SK-N-SH (cell line): ENCODE measurements at regions not wholly inside any gene's neighbourhood (a gene's known extent, or its start where the extent isn't known, plus 50 kb on each side); places are given as distances from the start of the nearest gene placed in this dataset.
"Not testable (repeated sequence)": the region's sequence is repeated elsewhere in the genome, so short reads cannot be mapped to it uniquely, and the experiment has no call there.

Experiments
- CTCF ChIA-PET: fragments of 300-600, 350-600 bp; formaldehyde crosslinking; extraction: SDS; loops from one replicate; lab custom pipeline; 2021; lab: Yijun Ruan, JAX
- POLR2A ChIA-PET: fragments of 350-600 bp; sonication (Branson Sonifier 250); formaldehyde crosslinking; extraction: SDS; loops from one replicate; lab custom pipeline; 2020; ENCODE audit warnings: antibody characterized with exemption, inconsistent platforms; lab: Yijun Ruan, JAX
- DNase-seq: peaks from one replicate; pipeline ENCODE4 v3.0.0; 2012
- H2AFZ ChIP-seq: fragments of 200-600 bp; sonication (generic); 2 replicates; pipeline ENCODE4 v1.8.1; 2016; ENCODE audit warnings: antibody characterized with exemption, mild to moderate bottlenecking, low read depth
- H3F3A ChIP-seq: fragments of 200-600 bp; sonication (generic); replicated peaks from 2 replicates; pipeline ENCODE3; 2016; ENCODE audit warnings: antibody characterized with exemption, mild to moderate bottlenecking; ENCODE audit not compliant: insufficient read depth
- H3K27ac ChIP-seq, 2 experiments: fragments of 200-500 bp in 1 of 2; fragments of 200-600 bp in 1 of 2; sonication (Bioruptor generic) in 1 of 2; sonication (generic), shearing (Covaris generic) in 1 of 2; 2 replicates each; pipeline versions ENCODE4 v1.5.1 to v1.6.1; 2014 to 2016; ENCODE audit warnings: low read depth in 2 of 2, inconsistent platforms in 1 of 2, low read length in 1 of 2, mild to moderate bottlenecking in 1 of 2, mixed read lengths in 1 of 2
- H3K27me3 ChIP-seq: fragments of 200-600 bp; sonication (generic), shearing (Covaris generic); 2 replicates; pipeline ENCODE4 v1.6.1; 2016; ENCODE audit warnings: mixed run types; ENCODE audit not compliant: insufficient read depth
- H3K36me3 ChIP-seq, 2 experiments: fragments of 200-500 bp in 1 of 2; fragments of 200-600 bp in 1 of 2; sonication (Bioruptor generic) in 1 of 2; sonication (generic) in 1 of 2; replicated peaks in 1 of 2; 2 replicates each; pipeline versions ENCODE3 to v1.5.1; 2014 to 2016; ENCODE audit warnings: low read length in 1 of 2, mild to moderate bottlenecking in 1 of 2; ENCODE audit not compliant: insufficient read depth in 2 of 2, control insufficient read depth in 1 of 2
- H3K4me1 ChIP-seq, 2 experiments: fragments of 200-500 bp in 1 of 2; fragments of 200-600 bp in 1 of 2; sonication (Bioruptor generic) in 1 of 2; sonication (generic), shearing (Covaris generic) in 1 of 2; 2 replicates each; pipeline versions ENCODE4 v1.5.1 to v1.6.1; 2014 to 2016; ENCODE audit warnings: low read depth in 1 of 2, low read length in 1 of 2, mixed run types in 1 of 2; ENCODE audit not compliant: insufficient read depth in 2 of 2, control insufficient read depth in 1 of 2
- H3K4me2 ChIP-seq: fragments of 200-600 bp; sonication (generic), shearing (Covaris generic); 2 replicates; pipeline ENCODE4 v1.6.1; 2017; ENCODE audit warnings: mixed run types
- H3K4me3 ChIP-seq, 2 experiments: fragments of 200-500 bp in 1 of 2; fragments of 200-600 bp in 1 of 2; sonication (Bioruptor generic) in 1 of 2; sonication (generic), shearing (Covaris generic) in 1 of 2; 2 replicates each; pipeline versions ENCODE4 v1.5.1 to v1.8.1; 2014 to 2016; ENCODE audit warnings: low read depth in 2 of 2, inconsistent platforms in 1 of 2, low read length in 1 of 2, mild to moderate bottlenecking in 1 of 2, mixed read lengths in 1 of 2, moderate library complexity in 1 of 2
- H3K79me2 ChIP-seq: fragments of 200-600 bp; sonication (generic); 2 replicates; pipeline ENCODE4 v1.8.1; 2017; ENCODE audit warnings: mild to moderate bottlenecking; ENCODE audit not compliant: insufficient read depth
- H3K9ac ChIP-seq: fragments of 200-600 bp; sonication (generic); 2 replicates; pipeline ENCODE4 v1.6.1; 2017; ENCODE audit warnings: mixed run types
- H3K9me2 ChIP-seq: fragments of 200-600 bp; sonication (generic); 2 replicates; pipeline ENCODE4 v1.6.1; 2017; ENCODE audit warnings: mixed run types
- H3K9me3 ChIP-seq: fragments of 200-600 bp; sonication (generic); 2 replicates; pipeline ENCODE4 v1.6.1; 2017; ENCODE audit warnings: mixed run types, mild to moderate bottlenecking, moderate library complexity
- H4K20me1 ChIP-seq: fragments of 200-600 bp; sonication (generic); 2 replicates; pipeline ENCODE4 v1.6.1; 2017; ENCODE audit warnings: mild to moderate bottlenecking, mixed run types; ENCODE audit not compliant: insufficient read depth
- ELF1 ChIP-seq: IDR thresholded peaks from 2 replicates; pipeline ENCODE4 v1.4.0; 2012
- EZH2phosphoT487 ChIP-seq: fragments of 200-600 bp; sonication (generic); IDR thresholded peaks from 2 replicates; pipeline ENCODE4 v1.6.1; 2017; ENCODE audit warnings: low read depth, mixed run types, mild to moderate bottlenecking, antibody characterized with exemption, moderate library complexity, borderline replicate concordance
- MEF2A ChIP-seq: IDR thresholded peaks from 2 replicates; pipeline ENCODE4 v1.4.0; 2012; ENCODE audit warnings: low read depth, borderline replicate concordance
- NRF1 ChIP-seq: IDR thresholded peaks from 2 replicates; pipeline ENCODE4 v1.6.1; 2012; ENCODE audit warnings: low read depth, mild to moderate bottlenecking, low read length
- RCOR1 ChIP-seq: fragments of 150-350 bp; IDR thresholded peaks from 2 replicates; pipeline ENCODE4 v1.6.1; 2017; ENCODE audit warnings: antibody characterized with exemption, low read length
- RXRA ChIP-seq: IDR thresholded peaks from 2 replicates; pipeline ENCODE4 v1.4.0; 2012; ENCODE audit warnings: low read depth, mild to moderate bottlenecking, borderline replicate concordance
- SMC3 ChIP-seq: IDR thresholded peaks from 2 replicates; pipeline ENCODE4 v1.6.1; 2012; ENCODE audit warnings: low read depth, low read length, improper control_type of control experiment
- WGBS: methylation state at CpG from one replicate; pipeline ENCODE4 v1.1.6; 2017; ENCODE audit warnings: low lambda C conversion rate; 5-methylcytosine and 5-hydroxymethylcytosine counted together
- TF ChIP-seq, protein P1 (sequence below): IDR thresholded peaks from 2 replicates; pipeline ENCODE4 v1.6.1; 2012; ENCODE audit warnings: mild to moderate bottlenecking, low read depth, low read length, moderate library complexity

DNA sequence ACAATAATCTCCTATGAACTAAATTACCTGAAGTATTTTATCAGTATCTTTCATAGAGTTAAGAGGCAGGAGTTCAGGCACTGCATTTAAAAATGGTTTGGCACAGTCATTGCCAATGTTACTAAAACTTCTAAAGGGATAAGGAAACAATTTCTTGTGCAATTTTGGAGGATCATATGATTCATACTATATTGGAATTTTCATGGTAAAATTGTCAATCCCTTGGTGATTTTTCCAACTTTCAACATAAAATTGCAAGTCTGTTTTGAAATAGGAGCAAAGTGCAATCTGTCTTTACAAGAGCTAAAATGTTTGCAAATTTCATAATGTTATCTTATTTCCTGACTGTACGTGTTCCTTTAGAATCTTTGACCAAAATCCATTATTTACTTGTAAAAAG is 211.1 kb downstream of the DMRTA1 start:
- POLR2A ChIA-PET, result no interaction called here
- Histone ChIP-seq H3K79me2 (no peaks in the 10 kb centered on the region), H3K4me1 (no peaks in the 10 kb centered on the region), H3K9me3 (no peaks in the 10 kb centered on the region), H3F3A (no peaks in the 10 kb centered on the region), H3K27me3 (peaks cover 5% of the 10 kb centered on the region; the same call in 1 of the 2 replicates), H3K27ac (no peak overlapping the region), H4K20me1 (no peaks in the 10 kb centered on the region), H3K9me2 (no peaks in the 10 kb centered on the region), H3K4me2 (no peak overlapping the region), H3K9ac (no peak overlapping the region), H2AFZ (no peak overlapping the region), H3K4me3 (no peak overlapping the region), H3K36me3 (no peaks in the 10 kb centered on the region)
- TF ChIP-seq, protein P1, sequence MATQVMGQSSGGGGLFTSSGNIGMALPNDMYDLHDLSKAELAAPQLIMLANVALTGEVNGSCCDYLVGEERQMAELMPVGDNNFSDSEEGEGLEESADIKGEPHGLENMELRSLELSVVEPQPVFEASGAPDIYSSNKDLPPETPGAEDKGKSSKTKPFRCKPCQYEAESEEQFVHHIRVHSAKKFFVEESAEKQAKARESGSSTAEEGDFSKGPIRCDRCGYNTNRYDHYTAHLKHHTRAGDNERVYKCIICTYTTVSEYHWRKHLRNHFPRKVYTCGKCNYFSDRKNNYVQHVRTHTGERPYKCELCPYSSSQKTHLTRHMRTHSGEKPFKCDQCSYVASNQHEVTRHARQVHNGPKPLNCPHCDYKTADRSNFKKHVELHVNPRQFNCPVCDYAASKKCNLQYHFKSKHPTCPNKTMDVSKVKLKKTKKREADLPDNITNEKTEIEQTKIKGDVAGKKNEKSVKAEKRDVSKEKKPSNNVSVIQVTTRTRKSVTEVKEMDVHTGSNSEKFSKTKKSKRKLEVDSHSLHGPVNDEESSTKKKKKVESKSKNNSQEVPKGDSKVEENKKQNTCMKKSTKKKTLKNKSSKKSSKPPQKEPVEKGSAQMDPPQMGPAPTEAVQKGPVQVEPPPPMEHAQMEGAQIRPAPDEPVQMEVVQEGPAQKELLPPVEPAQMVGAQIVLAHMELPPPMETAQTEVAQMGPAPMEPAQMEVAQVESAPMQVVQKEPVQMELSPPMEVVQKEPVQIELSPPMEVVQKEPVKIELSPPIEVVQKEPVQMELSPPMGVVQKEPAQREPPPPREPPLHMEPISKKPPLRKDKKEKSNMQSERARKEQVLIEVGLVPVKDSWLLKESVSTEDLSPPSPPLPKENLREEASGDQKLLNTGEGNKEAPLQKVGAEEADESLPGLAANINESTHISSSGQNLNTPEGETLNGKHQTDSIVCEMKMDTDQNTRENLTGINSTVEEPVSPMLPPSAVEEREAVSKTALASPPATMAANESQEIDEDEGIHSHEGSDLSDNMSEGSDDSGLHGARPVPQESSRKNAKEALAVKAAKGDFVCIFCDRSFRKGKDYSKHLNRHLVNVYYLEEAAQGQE, result no peak
- TF ChIP-seq SMC3 (no peak), RCOR1 (no peak), MEF2A (no peak)
- 4% methylated on average over 1 of the region's 1 CpG for WGBS
- no peak for DNase-seq
- CTCF ChIA-PET, result no interaction called here

DNA sequence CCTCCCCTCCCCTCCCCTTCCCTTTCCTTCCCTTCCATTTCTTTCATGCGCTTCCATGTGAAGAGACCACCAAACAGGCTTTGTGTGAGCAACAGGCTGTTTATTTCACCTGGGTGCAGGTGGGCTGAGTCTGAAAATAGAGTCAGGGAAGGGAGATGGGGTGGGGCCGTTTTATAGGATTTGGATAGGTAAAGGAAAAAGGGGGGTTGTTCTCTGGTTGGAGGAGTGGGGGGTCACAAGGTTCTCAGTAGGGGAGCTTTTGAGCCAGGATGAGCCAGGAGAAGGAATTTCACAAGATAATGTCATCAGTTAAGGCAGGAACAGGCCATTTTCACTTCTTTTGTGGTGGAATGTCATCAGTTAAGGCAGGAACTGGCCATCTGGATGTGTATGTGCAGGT is 211.9 kb downstream of the DMRTA1 start:
- H3K9me3 ChIP-seq, H3K9ac ChIP-seq, H2AFZ ChIP-seq, H3K27ac ChIP-seq, H4K20me1 ChIP-seq, H3K9me2 ChIP-seq, H3K36me3 ChIP-seq, CTCF ChIA-PET, H3K4me3 ChIP-seq, H3K4me2 ChIP-seq, H3K79me2 ChIP-seq, H3K4me1 ChIP-seq, DNase-seq, H3F3A ChIP-seq, POLR2A ChIA-PET: not testable (repeated sequence)
- H3K27me3 ChIP-seq, result peaks cover 10% of the 10 kb centered on the region; the same call in 1 of the 2 replicates
- WGBS, result 6% methylated on average over 2 of the region's 2 CpGs

DNA sequence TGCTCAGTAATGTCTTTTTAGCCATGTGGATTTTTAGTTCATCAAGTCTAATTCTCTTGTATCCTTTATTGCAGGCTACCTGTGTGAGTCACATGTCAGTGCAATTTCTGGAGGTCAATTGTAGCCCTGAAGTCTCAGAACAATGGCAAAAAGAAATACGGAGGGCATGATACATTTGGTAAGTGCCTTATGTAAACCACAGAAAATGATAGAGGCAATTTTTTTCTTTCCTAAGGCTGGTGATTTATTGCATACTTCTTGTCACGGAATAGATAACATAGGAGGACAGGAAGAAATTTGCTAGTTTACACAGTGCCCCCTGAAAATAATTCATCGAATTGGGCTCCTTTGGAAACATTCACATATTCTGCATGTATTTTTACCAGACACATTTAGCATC is 235.9 kb downstream of the DMRTA1 start:
- H4K20me1 ChIP-seq, result no peaks in the 10 kb centered on the region
- no peak for TF ChIP-seq EZH2phosphoT487
- no peak for TF ChIP-seq ELF1
- TF ChIP-seq RXRA, result no peak
- TF ChIP-seq NRF1, result no peak
- no peaks in the 10 kb centered on the region for H3K9me2 ChIP-seq
- H3K4me1 ChIP-seq, result no peaks in the 10 kb centered on the region
- no peaks in the 10 kb centered on the region for H3K36me3 ChIP-seq
- no peaks in the 10 kb centered on the region for H3K9me3 ChIP-seq
- no peak for DNase-seq
- H3K79me2 ChIP-seq, result no peaks in the 10 kb centered on the region
- H3K4me3 ChIP-seq, result no peak overlapping the region
- ChIA-PET CTCF (no interaction called here), POLR2A (no interaction called here)
- peaks cover 3% of the 10 kb centered on the region for H3F3A ChIP-seq
- no peak overlapping the region for H3K9ac ChIP-seq
- no peak overlapping the region for H2AFZ ChIP-seq
- H3K27me3 ChIP-seq, result no peaks in the 10 kb centered on the region; the same call in 1 of the 2 replicates
- no peak overlapping the region for H3K27ac ChIP-seq
- peak overlapping the region; percentile 36; the same call in 1 of the 2 replicates for H3K4me2 ChIP-seq
- 3% methylated on average over 3 of the region's 3 CpGs for WGBS
